Esophagus muscularis mucosa (tissue), 4 donors: ENCODE measurements at regions not wholly inside any gene's neighbourhood (a gene's known extent, or its start where the extent isn't known, plus 50 kb on each side); places are given as distances from the start of the nearest gene placed in this dataset.

Experiments used
- DNase-seq: peaks from one replicate; pipeline ENCODE4 v3.0.0-alpha.2; 2017; ENCODE audit errors: extremely low spot score
- H3K27ac ChIP-seq, 4 donors: fragments of 200-600 bp; sonication (generic); replicated peaks in 1 of 4; 1 replicate in 3 of 4; 2 replicates in 1 of 4; pipeline ENCODE4 v1.5.1; 2016 to 2019; ENCODE audit warnings: mild to moderate bottlenecking in 1 of 4
- H3K27me3 ChIP-seq, 4 donors: fragments of 200-600 bp; sonication (generic); one replicate each; pipeline versions ENCODE4 v1.5.1 to v1.6.0; 2016 to 2019
- H3K36me3 ChIP-seq, 4 donors: fragments of 200-600 bp; sonication (generic); one replicate each; pipeline ENCODE4 v1.5.1; 2016 to 2019
- H3K4me1 ChIP-seq, 4 donors: fragments of 200-600 bp; sonication (generic); one replicate each; pipeline ENCODE4 v1.5.1; 2016 to 2019
- H3K4me3 ChIP-seq, 4 donors: fragments of 200-600 bp; sonication (generic); 1 replicate in 2 of 4; 2 replicates in 2 of 4; pipeline ENCODE4 v1.5.1; 2016 to 2019; ENCODE audit warnings: mild to moderate bottlenecking in 4 of 4, moderate library complexity in 1 of 4
- H3K9me3 ChIP-seq, 4 donors: fragments of 200-600 bp; sonication (generic); 1 replicate in 3 of 4; 2 replicates in 1 of 4; pipeline ENCODE4 v1.5.1; 2016 to 2019
- EP300 ChIP-seq: sonication (generic); formaldehyde crosslinking; IDR thresholded peaks from one replicate; pipeline ENCODE4 v1.6.1; 2017; ENCODE audit warnings: antibody characterized with exemption
- POLR2A ChIP-seq: fragments of 450-650 bp; IDR thresholded peaks from one replicate; pipeline ENCODE4 v1.6.1; 2017; ENCODE audit warnings: antibody characterized with exemption, moderate library complexity, mild to moderate bottlenecking, low read depth
- POLR2AphosphoS5 ChIP-seq, 2 donors: sonication (generic); formaldehyde crosslinking; IDR thresholded peaks; one replicate each; pipeline ENCODE4 v1.6.1; 2017; ENCODE audit warnings: antibody characterized with exemption in 2 of 2
- WGBS: methylation state at CpG from one replicate; pipeline ENCODE4 v1.1.5; 2018; 5-methylcytosine and 5-hydroxymethylcytosine counted together
- intact Hi-C: fragments of 100-400 bp; cut with DNase I; formaldehyde crosslinking; loops from one replicate; pipeline ENCODE4 v1.15.1; 2023
- TF ChIP-seq, protein P1 (sequence below), 3 experiments: fragments of 200-600 bp in 2 of 3; fragments of 450-650 bp in 1 of 3; sonication (generic) in 2 of 3; IDR thresholded peaks; one replicate each; pipeline ENCODE4 v1.5.1; 2017 to 2019; ENCODE audit warnings: antibody characterized with exemption in 3 of 3, mild to moderate bottlenecking in 2 of 3, moderate library complexity in 1 of 3

DNA sequence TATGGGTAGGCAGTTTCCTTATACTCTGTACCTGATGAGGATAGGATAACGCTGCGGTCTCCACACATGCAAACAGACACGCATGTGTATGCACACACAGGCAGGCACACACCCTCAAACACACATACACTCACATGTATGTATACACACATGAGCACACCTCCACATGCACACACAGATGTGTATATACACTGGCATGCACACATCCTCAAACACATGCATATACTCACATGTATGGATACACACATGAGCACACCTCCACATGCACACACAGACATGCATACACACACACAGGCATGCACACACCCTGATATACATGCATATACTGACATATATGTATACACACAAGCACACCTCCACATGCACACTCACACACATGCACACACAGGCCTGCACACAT is 267.8 kb upstream of the HDAC4 start:
- Histone ChIP-seq H3K27me3 (peaks cover 0 to 5% (median 0%) of the 10 kb centered on the region in 4 donors), H3K9me3 (no peaks in the 10 kb centered on the region), H3K4me3 (no peak overlapping the region), H3K36me3 (no peaks in the 10 kb centered on the region), H3K4me1 (no peaks in the 10 kb centered on the region), H3K27ac (no peak overlapping the region)
- TF ChIP-seq POLR2A (no peak), POLR2AphosphoS5 (IDR thresholded peaks at IDR 0.05) (no peak), EP300 (no peak)
- TF ChIP-seq, protein P1, sequence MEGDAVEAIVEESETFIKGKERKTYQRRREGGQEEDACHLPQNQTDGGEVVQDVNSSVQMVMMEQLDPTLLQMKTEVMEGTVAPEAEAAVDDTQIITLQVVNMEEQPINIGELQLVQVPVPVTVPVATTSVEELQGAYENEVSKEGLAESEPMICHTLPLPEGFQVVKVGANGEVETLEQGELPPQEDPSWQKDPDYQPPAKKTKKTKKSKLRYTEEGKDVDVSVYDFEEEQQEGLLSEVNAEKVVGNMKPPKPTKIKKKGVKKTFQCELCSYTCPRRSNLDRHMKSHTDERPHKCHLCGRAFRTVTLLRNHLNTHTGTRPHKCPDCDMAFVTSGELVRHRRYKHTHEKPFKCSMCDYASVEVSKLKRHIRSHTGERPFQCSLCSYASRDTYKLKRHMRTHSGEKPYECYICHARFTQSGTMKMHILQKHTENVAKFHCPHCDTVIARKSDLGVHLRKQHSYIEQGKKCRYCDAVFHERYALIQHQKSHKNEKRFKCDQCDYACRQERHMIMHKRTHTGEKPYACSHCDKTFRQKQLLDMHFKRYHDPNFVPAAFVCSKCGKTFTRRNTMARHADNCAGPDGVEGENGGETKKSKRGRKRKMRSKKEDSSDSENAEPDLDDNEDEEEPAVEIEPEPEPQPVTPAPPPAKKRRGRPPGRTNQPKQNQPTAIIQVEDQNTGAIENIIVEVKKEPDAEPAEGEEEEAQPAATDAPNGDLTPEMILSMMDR (IDR thresholded peaks at IDR 0.05), result no peak
- intact Hi-C loops, result no loop called here
- WGBS, result 96% methylated on average over 3 of the region's 3 CpGs
- peak; percentile 90 for DNase-seq

- 88% methylated on average over 7 of the region's 8 CpGs for WGBS
- TF ChIP-seq POLR2A, result no peak
- TF ChIP-seq, protein P1 (IDR thresholded peaks at IDR 0.05), result no peak
- TF ChIP-seq EP300, result no peak
- TF ChIP-seq POLR2AphosphoS5 (IDR thresholded peaks at IDR 0.05), result no peak
- Histone ChIP-seq H3K27me3 (peaks cover 0 to 11% (median 0%) of the 10 kb centered on the region in 4 donors), H3K9me3 (no peaks in the 10 kb centered on the region), H3K27ac (no peak overlapping the region), H3K4me3 (no peak overlapping the region), H3K4me1 (no peaks in the 10 kb centered on the region), H3K36me3 (no peaks in the 10 kb centered on the region)
- DNase-seq, result no peak
- intact Hi-C loops, result no loop called here
Measured at GRCh38 chr2:239668042-239668441, 267.2 kb upstream of the HDAC4 start.

DNA sequence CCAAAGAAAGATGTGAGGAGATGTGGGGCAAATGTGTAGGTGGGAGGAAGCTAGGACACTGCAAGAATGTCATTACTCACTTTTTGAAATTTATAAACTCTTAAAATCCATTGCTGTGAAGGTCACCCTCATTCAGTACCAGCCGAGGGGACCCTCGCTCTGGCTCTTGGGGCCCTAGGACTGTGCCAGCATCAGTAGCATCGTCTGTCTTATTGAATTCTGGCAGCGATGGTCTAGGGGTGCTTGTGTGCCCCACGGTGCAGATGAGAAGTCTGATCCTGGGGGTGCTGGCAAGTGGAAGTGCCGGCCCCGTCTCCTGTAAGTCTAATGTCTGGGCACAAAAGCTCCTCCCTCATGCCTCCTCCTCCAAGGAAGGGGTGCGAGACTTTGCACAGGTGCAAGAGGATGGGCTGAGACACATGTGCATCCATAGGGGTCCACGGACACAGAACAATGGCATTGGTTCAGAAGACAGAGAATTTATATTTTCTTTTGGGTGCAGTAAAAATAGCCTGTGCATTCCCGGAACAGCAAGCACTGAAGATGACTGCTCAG is 266.7 kb upstream of the HDAC4 start:
- TF ChIP-seq, protein P1 (IDR thresholded peaks at IDR 0.05), result no peak
- TF ChIP-seq POLR2A (no peak), EP300 (no peak), POLR2AphosphoS5 (IDR thresholded peaks at IDR 0.05) (no peak)
- Histone ChIP-seq H3K27ac (no peak overlapping the region), H3K36me3 (no peaks in the 10 kb centered on the region), H3K27me3 (peaks cover 0 to 17% (median 0%) of the 10 kb centered on the region in 4 donors), H3K9me3 (no peaks in the 10 kb centered on the region), H3K4me3 (no peak overlapping the region), H3K4me1 (peaks cover 0 to 1% (median 0%) of the 10 kb centered on the region in 4 donors)
- peak; percentile 89 for DNase-seq
- intact Hi-C loops, result no loop called here
- WGBS, result 91% methylated on average over 10 of the region's 10 CpGs

- peaks cover 0 to 7% (median 3%) of the 10 kb centered on the region in 4 donors for H3K4me1 ChIP-seq
- no peaks in the 10 kb centered on the region for H3K36me3 ChIP-seq
- TF ChIP-seq, protein P1 (IDR thresholded peaks at IDR 0.05), result no peak
- H3K27me3 ChIP-seq, result peaks cover 0 to 23% (median 0%) of the 10 kb centered on the region in 4 donors
- no peak overlapping the region for H3K27ac ChIP-seq
- no peak overlapping the region for H3K4me3 ChIP-seq
- intact Hi-C loops, result no loop called here
- DNase-seq, result peak; percentile 75
- 75% methylated on average over 11 of the region's 11 CpGs for WGBS
- no peaks in the 10 kb centered on the region for H3K9me3 ChIP-seq
Measured at GRCh38 chr2:239666855-239667376, 266.1 kb upstream of the HDAC4 start.
